GM23248 (cell line): ENCODE measurements at regions not wholly inside any gene's neighbourhood (a gene's known extent, or its start where the extent isn't known, plus 50 kb on each side); places are given as distances from the start of the nearest gene placed in this dataset.

Experiments used
- DNase-seq: peaks from one replicate; pipeline ENCODE4 v3.0.0-alpha.2; 2015
- H2AFZ ChIP-seq: fragments of 200-600 bp; sonication (generic); 2 replicates; pipeline ENCODE4 v1.6.1; 2016; ENCODE audit warnings: antibody characterized with exemption
- H3F3A ChIP-seq: fragments of 200-600 bp; sonication (generic); 2 replicates; pipeline ENCODE4 v1.6.1; 2016; ENCODE audit warnings: mild to moderate bottlenecking, antibody characterized with exemption, mixed run types; ENCODE audit not compliant: insufficient read depth
- H3K27ac ChIP-seq: fragments of 200-600 bp; sonication (generic); 2 replicates; pipeline ENCODE4 v1.5.1; 2016; ENCODE audit warnings: mild to moderate bottlenecking
- H3K27me3 ChIP-seq: fragments of 200-600 bp; sonication (generic); replicated peaks from 2 replicates; pipeline ENCODE4 v1.6.1; 2016; ENCODE audit warnings: mild to moderate bottlenecking; ENCODE audit not compliant: insufficient read depth
- H3K36me3 ChIP-seq: fragments of 200-600 bp; sonication (generic); 2 replicates; pipeline ENCODE4 v1.6.1; 2016; ENCODE audit warnings: low read depth, mild to moderate bottlenecking
- H3K4me1 ChIP-seq: fragments of 200-600 bp; sonication (generic); 2 replicates; pipeline ENCODE4 v1.6.1; 2016; ENCODE audit warnings: mild to moderate bottlenecking; ENCODE audit not compliant: insufficient read depth
- H3K4me2 ChIP-seq: fragments of 200-600 bp; sonication (generic); one replicate; pipeline ENCODE4 v1.6.1; 2016; ENCODE audit warnings: mild to moderate bottlenecking; ENCODE audit not compliant: unreplicated experiment
- H3K4me3 ChIP-seq: fragments of 200-600 bp; sonication (generic); 2 replicates; pipeline ENCODE4 v1.5.1; 2016; ENCODE audit warnings: mild to moderate bottlenecking
- H3K79me2 ChIP-seq: fragments of 200-600 bp; sonication (generic); 2 replicates; pipeline ENCODE4 v1.6.1; 2016; ENCODE audit warnings: mild to moderate bottlenecking; ENCODE audit not compliant: insufficient read depth
- H3K9ac ChIP-seq: fragments of 200-600 bp; sonication (generic); 2 replicates; pipeline ENCODE4 v1.6.1; 2016; ENCODE audit warnings: mild to moderate bottlenecking
- H3K9me2 ChIP-seq: fragments of 200-600 bp; sonication (generic); 2 replicates; pipeline ENCODE4 v1.6.1; 2016; ENCODE audit warnings: mixed run types, mild to moderate bottlenecking, moderate library complexity; ENCODE audit not compliant: insufficient read depth
- H3K9me3 ChIP-seq: fragments of 200-600 bp; sonication (generic); one replicate; pipeline ENCODE4 v1.6.1; 2017; ENCODE audit warnings: low read depth
- H4K20me1 ChIP-seq: fragments of 200-600 bp; sonication (generic); 2 replicates; pipeline ENCODE4 v1.6.0; 2016; ENCODE audit not compliant: insufficient read depth
- EZH2 ChIP-seq: fragments of 200-600 bp; sonication (generic); IDR thresholded peaks from 2 replicates; pipeline ENCODE4 v1.6.1; 2018; ENCODE audit warnings: antibody characterized with exemption, mild to moderate bottlenecking; ENCODE audit not compliant: insufficient read depth, poor library complexity, severe bottlenecking
- EZH2phosphoT487 ChIP-seq: fragments of 200-600 bp; sonication (generic); IDR thresholded peaks from 2 replicates; pipeline ENCODE4 v1.6.1; 2018; ENCODE audit warnings: antibody characterized with exemption, moderate library complexity, mild to moderate bottlenecking, low read depth; ENCODE audit not compliant: insufficient read depth
- WGBS, 2 experiments: methylation state at CpG; one replicate each; pipeline ENCODE4 v1.1.6; 2015 to 2017; ENCODE audit warnings: low lambda C conversion rate in 2 of 2, low coverage in 1 of 2; ENCODE audit errors: missing lambda C conversion rate in 2 of 2; 5-methylcytosine and 5-hydroxymethylcytosine counted together
- in situ Hi-C: fragments of 300-500 bp; cut with MboI; formaldehyde crosslinking; loops from 2 replicates; pipeline ENCODE4 v1.15.0; 2020

- no peak for TF ChIP-seq EZH2phosphoT487
- TF ChIP-seq EZH2, result no peak
- no peaks in the 10 kb centered on the region for H3K36me3 ChIP-seq
- no peaks in the 10 kb centered on the region for H3F3A ChIP-seq
- H3K27ac ChIP-seq, result no peak overlapping the region
- no peak overlapping the region for H3K4me2 ChIP-seq
- H3K4me1 ChIP-seq, result peaks cover 4% of the 10 kb centered on the region; the same call in 1 of the 2 replicates
- H4K20me1 ChIP-seq, result no peaks in the 10 kb centered on the region
- no peak overlapping the region for H3K9ac ChIP-seq
- H3K9me3 ChIP-seq, result no peaks in the 10 kb centered on the region
- H3K9me2 ChIP-seq, result no peaks in the 10 kb centered on the region
- in situ Hi-C loops, result no loop called here
- no peaks in the 10 kb centered on the region for H3K79me2 ChIP-seq
- H2AFZ ChIP-seq, result no peak overlapping the region
- DNase-seq, result no peak
- H3K27me3 ChIP-seq, result no peaks in the 10 kb centered on the region; the same call in 1 of the 2 replicates
- no peak overlapping the region for H3K4me3 ChIP-seq
- WGBS, 2 experiments, result 79 to 81% methylated on average over 11 of the region's 11 CpGs
These were observed 348.7 kb upstream of the NFE2L3 start for GRCh38 chr7:25803117-25803887.

- TF ChIP-seq EZH2phosphoT487 (no peak), EZH2 (no peak)
- in situ Hi-C loops, result no loop called here
- Histone ChIP-seq H3K27ac (no peak overlapping the region), H3K9me3 (no peaks in the 10 kb centered on the region), H3K36me3 (no peaks in the 10 kb centered on the region), H3K27me3 (no peaks in the 10 kb centered on the region; the same call in 1 of the 2 replicates), H3K4me2 (no peak overlapping the region), H3K9me2 (no peaks in the 10 kb centered on the region), H3K4me1 (peaks cover 4% of the 10 kb centered on the region; the same call in 1 of the 2 replicates), H3K9ac (no peak overlapping the region), H3F3A (no peaks in the 10 kb centered on the region), H2AFZ (no peak overlapping the region), H3K4me3 (no peak overlapping the region), H4K20me1 (no peaks in the 10 kb centered on the region), H3K79me2 (no peaks in the 10 kb centered on the region)
- DNase-seq, result no peak
- 84 to 89% methylated on average over 4 of the region's 4 CpGs for WGBS, 2 experiments
These were observed 347.8 kb upstream of the NFE2L3 start for GRCh38 chr7:25804154-25804553.

GRCh38 chr7:25805027-25805687 is 346.8 kb upstream of the NFE2L3 start:
- no peak overlapping the region for H3K4me3 ChIP-seq
- WGBS, 2 experiments, result 41 to 42% methylated on average over 4 of the region's 4 CpGs
- H3K9me3 ChIP-seq, result no peaks in the 10 kb centered on the region
- H3K9me2 ChIP-seq, result no peaks in the 10 kb centered on the region
- no peak overlapping the region for H3K27ac ChIP-seq
- no peak overlapping the region for H3K4me2 ChIP-seq
- no peaks in the 10 kb centered on the region for H3K36me3 ChIP-seq
- peaks cover 4% of the 10 kb centered on the region; the same call in 1 of the 2 replicates for H3K4me1 ChIP-seq
- peak; percentile 35 for DNase-seq
- no peaks in the 10 kb centered on the region for H3F3A ChIP-seq
- no peak for TF ChIP-seq EZH2
- H3K9ac ChIP-seq, result no peak overlapping the region
- H2AFZ ChIP-seq, result no peak overlapping the region
- no peaks in the 10 kb centered on the region for H4K20me1 ChIP-seq
- in situ Hi-C loops, result no loop called here
- H3K79me2 ChIP-seq, result no peaks in the 10 kb centered on the region
- H3K27me3 ChIP-seq, result no peaks in the 10 kb centered on the region; the same call in 1 of the 2 replicates

GRCh38 chr7:25807086-25807611 is 344.8 kb upstream of the NFE2L3 start:
- no peaks in the 10 kb centered on the region for H4K20me1 ChIP-seq
- H3K4me3 ChIP-seq, result no peak overlapping the region
- peaks cover 4% of the 10 kb centered on the region; the same call in 1 of the 2 replicates for H3K4me1 ChIP-seq
- no peak for DNase-seq
- 20 to 22% methylated on average over 1 of the region's 1 CpG for WGBS, 2 experiments
- H3K36me3 ChIP-seq, result no peaks in the 10 kb centered on the region
- no peaks in the 10 kb centered on the region for H3K9me3 ChIP-seq
- in situ Hi-C loops, result no loop called here
- H3K27me3 ChIP-seq, result no peaks in the 10 kb centered on the region; the same call in 1 of the 2 replicates
- no peaks in the 10 kb centered on the region for H3F3A ChIP-seq
- no peak overlapping the region for H2AFZ ChIP-seq
- no peak overlapping the region for H3K4me2 ChIP-seq
- no peaks in the 10 kb centered on the region for H3K79me2 ChIP-seq
- no peaks in the 10 kb centered on the region for H3K9me2 ChIP-seq
- no peak for TF ChIP-seq EZH2phosphoT487
- no peak for TF ChIP-seq EZH2
- H3K27ac ChIP-seq, result no peak overlapping the region
- no peak overlapping the region for H3K9ac ChIP-seq
